Activated CD4-positive, alpha-beta T cell treated with anti-CD3 and anti-CD28 coated beads for 36 hours (primary cell): ENCODE measurements at regions not wholly inside any gene's neighbourhood (a gene's known extent, or its start where the extent isn't known, plus 50 kb on each side); places are given as distances from the start of the nearest gene placed in this dataset.
"Not testable (repeated sequence)": the region's sequence is repeated elsewhere in the genome, so short reads cannot be mapped to it uniquely, and the experiment has no call there.

Source experiments
- ATAC-seq: fragments of 200-7000 bp; cut with Tn5 transposase; one replicate; pipeline ENCODE4 v1.10.0; 2021; ENCODE audit warnings: mild to moderate bottlenecking, moderate library complexity
- CTCF ChIA-PET: fragments of 350-600 bp; sonication (Branson Sonifier 250); formaldehyde crosslinking; loops from one replicate; lab custom pipeline; 2021; ENCODE audit warnings: antibody characterized with exemption; lab: Charles Lee
- POLR2A ChIA-PET: fragments of 350-600 bp; sonication (Branson Sonifier 250); formaldehyde crosslinking; loops from one replicate; lab custom pipeline; 2021; ENCODE audit warnings: antibody characterized with exemption, inconsistent platforms; lab: Charles Lee
- DNase-seq: peaks from one replicate; pipeline ENCODE4 v3.0.0-alpha.2; 2020
- H3K27ac Mint-ChIP-seq: one replicate; pipeline ENCODE4 v1.8.0; 2021; ENCODE audit warnings: mixed read lengths
- H3K27me3 Mint-ChIP-seq: one replicate; pipeline ENCODE4 v1.8.0; 2021; ENCODE audit warnings: mixed read lengths
- H3K36me3 Mint-ChIP-seq: one replicate; pipeline ENCODE4 v1.8.0; 2021; ENCODE audit warnings: low read depth, mixed read lengths
- H3K4me1 Mint-ChIP-seq: one replicate; pipeline ENCODE4 v1.8.0; 2021; ENCODE audit warnings: mixed read lengths
- H3K4me3 Mint-ChIP-seq: one replicate; pipeline ENCODE4 v1.8.0; 2021; ENCODE audit warnings: mild to moderate bottlenecking, moderate library complexity, mixed read lengths
- H3K9me3 Mint-ChIP-seq: one replicate; pipeline ENCODE4 v1.8.0; 2021; ENCODE audit warnings: low read depth, mixed read lengths
- intact Hi-C, 2 experiments: fragments of 100-400 bp; cut with DNase I in 1 of 2; cut with micrococcal nuclease in 1 of 2; formaldehyde crosslinking; loops; one replicate each; pipeline versions ENCODE4 v1.14.2 to v1.15.1; 2022 to 2024; cut with DNase I, micrococcal nuclease

DNA sequence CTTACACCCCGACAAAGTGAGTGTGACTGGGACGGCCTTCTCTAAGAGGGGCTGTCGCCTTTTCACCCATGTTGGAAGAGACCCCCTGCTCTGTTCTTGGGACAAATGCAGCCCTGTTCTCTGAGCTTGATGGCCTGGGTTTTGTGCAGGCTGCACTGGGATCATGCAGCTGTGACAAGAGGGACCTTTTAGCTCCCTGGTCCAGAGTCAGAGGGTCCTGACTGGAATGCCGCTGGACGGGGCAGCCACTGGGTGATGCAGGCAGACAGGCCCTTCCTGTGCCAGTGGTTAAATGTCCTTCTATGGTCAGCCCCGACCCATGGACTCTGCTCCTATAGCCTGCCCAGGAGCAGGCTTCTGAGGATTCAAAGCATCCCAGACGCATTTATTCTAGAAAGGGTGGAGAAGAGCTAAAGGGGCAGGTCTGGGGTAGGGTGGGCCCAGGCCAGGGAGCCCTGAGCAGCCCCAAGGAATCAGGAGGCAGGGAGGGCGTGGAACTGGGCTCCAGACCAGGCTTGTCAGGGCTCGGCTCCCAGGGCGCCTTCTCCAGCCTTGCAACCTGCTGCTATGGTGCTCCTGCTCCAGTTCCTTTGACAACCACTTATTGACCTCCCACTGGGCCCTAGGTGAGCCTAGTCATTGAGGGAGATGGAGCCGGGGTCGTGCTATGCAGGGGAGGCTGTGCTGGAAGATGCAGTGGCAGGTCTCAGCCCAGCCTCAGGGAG lies 277.9 kb upstream of the HS6ST1 start:
- no peaks in the 10 kb centered on the region for H3K36me3 Mint-ChIP-seq
- intact Hi-C loops: no loop called here
- ATAC-seq (no peak), DNase-seq (no peak)
- H3K27me3 Mint-ChIP-seq: no peaks in the 10 kb centered on the region
- no peaks in the 10 kb centered on the region for H3K9me3 Mint-ChIP-seq
- H3K27ac Mint-ChIP-seq: no peak overlapping the region
- H3K4me1 Mint-ChIP-seq: no peaks in the 10 kb centered on the region
- ChIA-PET CTCF (no interaction called here), POLR2A (no interaction called here)
- no peak overlapping the region for H3K4me3 Mint-ChIP-seq

DNA sequence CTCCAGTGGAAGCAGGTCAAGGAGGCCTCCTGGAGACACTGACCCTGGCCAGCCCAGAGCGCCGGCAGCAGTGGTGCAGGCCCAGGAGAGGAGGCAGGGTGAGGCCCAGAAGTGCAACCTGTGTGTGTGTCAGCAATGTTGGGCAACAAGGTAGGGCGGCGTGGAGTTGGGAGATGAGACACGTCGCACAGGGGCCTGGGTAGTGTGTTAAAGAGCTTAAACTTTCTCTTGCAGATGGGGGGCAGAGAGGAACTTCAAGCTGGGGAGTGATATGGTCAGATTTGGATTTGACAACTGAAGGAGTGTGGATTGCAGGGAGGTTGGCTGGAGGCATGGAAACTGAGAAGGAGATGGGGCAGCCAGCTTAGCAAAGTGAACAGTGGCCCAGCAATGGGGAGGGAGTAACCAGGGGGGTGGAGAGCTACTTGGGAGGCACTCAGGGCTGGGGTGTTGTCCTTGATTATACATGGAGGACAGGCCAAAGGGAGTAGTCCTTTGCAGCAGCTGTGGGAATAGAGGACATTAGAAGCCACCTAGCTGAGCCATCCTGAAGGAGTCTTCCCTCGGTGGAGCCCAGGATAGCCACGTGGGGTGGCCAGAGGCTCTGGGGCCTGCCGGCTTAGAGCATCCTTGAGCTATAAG lies 278.6 kb upstream of the HS6ST1 start:
- no peaks in the 10 kb centered on the region for H3K9me3 Mint-ChIP-seq
- ChIA-PET CTCF (no interaction called here), POLR2A (no interaction called here)

DNA sequence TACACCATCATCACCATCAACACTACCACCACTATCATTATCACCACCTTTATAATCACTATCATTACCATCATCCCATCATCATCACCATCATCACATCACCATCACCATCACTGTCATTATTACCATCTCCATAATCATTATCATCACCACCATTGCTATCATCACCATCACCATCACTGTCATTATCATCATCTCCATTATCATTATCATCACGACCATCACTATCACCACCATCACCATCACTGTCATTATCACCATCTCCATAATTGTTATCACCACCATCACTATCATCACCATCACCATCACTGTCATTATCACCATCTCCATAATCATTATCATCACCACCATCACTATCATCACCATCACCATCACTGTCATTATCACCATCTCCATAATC lies 279.6 kb upstream of the HS6ST1 start:
- H3K4me3 Mint-ChIP-seq: not testable (repeated sequence)

More for the DNA sequence above, 278.6 kb upstream of the HS6ST1 start:
- Mint-ChIP-seq H3K36me3 (no peaks in the 10 kb centered on the region), H3K27me3 (no peaks in the 10 kb centered on the region), H3K4me3 (no peak overlapping the region), H3K4me1 (no peaks in the 10 kb centered on the region), H3K27ac (no peak overlapping the region)
- intact Hi-C loops: no loop called here
- DNase-seq (no peak), ATAC-seq (no peak)

DNA sequence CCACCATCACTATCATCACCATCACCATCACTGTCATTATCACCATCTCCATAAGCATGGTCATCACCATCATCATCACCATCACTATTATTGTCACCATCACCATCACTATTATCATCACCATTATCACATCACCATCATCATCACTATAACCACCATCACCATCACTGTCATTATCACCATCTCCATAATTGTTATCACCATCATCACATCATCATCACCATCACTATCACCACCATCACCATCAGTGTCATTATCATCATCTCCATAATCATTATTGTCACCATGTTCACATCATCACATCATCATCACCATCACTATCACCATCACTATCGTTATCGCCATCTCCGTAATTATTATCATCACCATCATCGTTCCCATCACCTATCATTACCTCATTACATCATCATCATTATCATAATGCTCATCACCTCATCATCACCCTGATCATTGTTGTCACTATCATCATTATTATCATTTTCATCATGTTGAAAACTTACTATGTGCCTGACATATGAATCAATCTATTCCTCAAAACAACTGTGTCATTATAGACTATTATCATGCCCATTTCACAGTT lies 280.3 kb upstream of the HS6ST1 start:
- ChIA-PET CTCF (no interaction called here), POLR2A (no interaction called here)
- no peak for DNase-seq
- H3K36me3 Mint-ChIP-seq: no peaks in the 10 kb centered on the region
- no peak overlapping the region for H3K4me3 Mint-ChIP-seq
- H3K27me3 Mint-ChIP-seq: no peaks in the 10 kb centered on the region
- no peaks in the 10 kb centered on the region for H3K9me3 Mint-ChIP-seq
- no peak overlapping the region for H3K27ac Mint-ChIP-seq
- intact Hi-C loops: no loop called here
- no peak for ATAC-seq
- no peaks in the 10 kb centered on the region for H3K4me1 Mint-ChIP-seq

More for the DNA sequence above, 279.6 kb upstream of the HS6ST1 start:
- H3K36me3 Mint-ChIP-seq, DNase-seq, ATAC-seq, CTCF ChIA-PET, H3K27ac Mint-ChIP-seq, POLR2A ChIA-PET, H3K9me3 Mint-ChIP-seq, H3K27me3 Mint-ChIP-seq, H3K4me1 Mint-ChIP-seq, intact Hi-C loops: not testable (repeated sequence)

DNA sequence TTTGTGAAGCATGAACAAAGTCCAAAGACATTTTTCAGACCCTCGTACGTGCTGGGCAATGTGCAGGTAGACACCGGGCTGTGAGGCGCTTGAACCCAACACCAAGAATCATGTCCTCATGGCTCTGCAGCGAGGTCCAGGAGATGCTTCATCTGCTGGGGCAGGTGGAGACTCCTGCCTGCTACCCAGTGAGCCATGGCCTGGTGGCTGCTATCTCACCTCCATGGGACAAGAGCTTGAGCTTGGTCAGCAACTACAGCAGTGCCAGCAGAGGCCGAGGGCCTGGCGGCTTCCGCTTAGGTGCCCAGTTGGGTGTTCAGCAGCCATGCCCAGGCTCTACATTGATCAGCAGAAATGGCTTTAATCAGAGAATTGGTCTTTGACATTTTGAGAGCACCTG lies 281.0 kb upstream of the HS6ST1 start:
- Mint-ChIP-seq H3K27me3 (no peaks in the 10 kb centered on the region), H3K27ac (no peak overlapping the region), H3K36me3 (no peaks in the 10 kb centered on the region), H3K4me3 (no peak overlapping the region), H3K4me1 (no peaks in the 10 kb centered on the region), H3K9me3 (no peaks in the 10 kb centered on the region)
- DNase-seq (no peak), ATAC-seq (no peak)
- CTCF ChIA-PET: interaction anchor here (0.6 kb wide), 1 partner anchor 64 kb away, joined by 3 read pairs; no protein-coding TSS in a partner anchor
- intact Hi-C loops: no loop called here
- POLR2A ChIA-PET: no interaction called here

DNA sequence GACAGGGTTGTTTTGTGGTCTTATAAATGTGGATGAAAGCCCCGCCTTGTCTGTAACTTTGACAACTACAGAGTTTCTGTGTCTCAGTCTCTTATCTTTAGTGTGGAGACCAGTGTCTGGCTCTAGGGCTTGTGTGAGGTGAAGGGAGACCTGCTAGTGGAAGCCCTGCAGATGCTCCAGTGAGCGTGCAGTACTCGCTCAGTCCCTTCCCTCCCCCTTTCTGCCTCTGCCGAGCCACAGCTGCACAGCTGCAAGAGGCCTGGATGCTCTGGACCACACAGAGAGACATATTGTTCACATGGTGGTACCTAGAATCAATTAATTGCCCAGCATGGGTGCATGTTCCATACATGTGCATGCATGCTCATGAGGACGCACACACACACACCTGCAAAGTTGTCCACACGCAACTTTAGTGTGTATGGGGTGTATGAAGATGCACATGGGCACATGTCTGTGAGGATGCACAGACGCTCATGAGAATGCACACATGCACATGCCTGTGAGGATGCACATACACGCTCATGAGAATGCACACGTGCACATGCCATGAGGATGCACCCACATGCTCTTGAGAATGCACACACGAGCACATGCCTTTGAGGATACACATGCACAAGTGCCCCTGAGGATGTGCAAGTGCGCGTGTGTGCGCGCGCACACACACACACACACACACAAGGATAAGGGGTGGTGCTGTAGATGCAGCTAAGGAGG lies 282.1 kb upstream of the HS6ST1 start:
- Mint-ChIP-seq H3K4me1 (no peaks in the 10 kb centered on the region), H3K36me3 (no peaks in the 10 kb centered on the region), H3K27me3 (no peaks in the 10 kb centered on the region), H3K4me3 (no peak overlapping the region), H3K9me3 (no peaks in the 10 kb centered on the region), H3K27ac (no peak overlapping the region)
- ATAC-seq: no peak
- no peak for DNase-seq
- POLR2A ChIA-PET: no interaction called here
- intact Hi-C loops: no loop called here
- CTCF ChIA-PET: interaction anchor here (0.6 kb wide), 1 partner anchor 140 kb away, joined by 3 read pairs; no protein-coding TSS in a partner anchor

DNA sequence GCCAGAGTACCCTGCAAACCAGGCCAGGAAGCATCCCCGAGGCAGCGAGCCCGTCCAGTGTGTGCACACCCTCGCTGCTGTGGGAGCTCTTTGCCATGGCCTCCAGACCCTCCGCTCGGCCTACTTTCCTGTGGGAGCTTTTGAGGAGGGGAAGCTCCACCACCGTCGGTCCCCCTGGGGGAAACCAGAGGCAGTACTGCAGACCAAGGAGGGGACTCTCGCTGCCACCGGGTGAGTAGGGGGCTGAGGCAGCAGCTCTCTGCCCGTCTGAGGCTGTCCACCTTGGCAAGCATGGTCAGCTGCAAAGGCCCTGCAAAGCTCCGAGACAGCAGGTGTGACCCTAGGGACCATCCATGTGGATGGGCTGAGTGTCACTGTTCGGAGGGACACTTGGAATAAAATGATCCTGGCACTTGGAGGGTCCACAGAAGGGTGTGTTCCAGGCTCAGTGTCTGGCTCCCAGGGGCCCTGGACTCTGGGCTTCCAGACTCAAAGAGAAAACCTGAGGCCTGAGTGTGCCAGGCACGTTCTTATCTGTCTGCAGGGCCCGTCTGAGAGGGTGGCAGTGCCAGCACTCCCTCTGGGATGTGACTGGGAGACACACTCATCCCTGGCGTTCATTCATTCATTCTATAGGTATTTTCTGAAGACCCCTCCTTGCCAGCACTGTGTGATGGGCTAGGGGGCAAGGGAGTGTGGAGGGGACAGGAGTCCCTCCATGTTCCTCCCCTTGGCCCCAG lies 282.8 kb upstream of the HS6ST1 start:
- Mint-ChIP-seq H3K27me3 (no peaks in the 10 kb centered on the region), H3K4me3 (no peak overlapping the region), H3K27ac (no peak overlapping the region), H3K9me3 (no peaks in the 10 kb centered on the region), H3K4me1 (no peaks in the 10 kb centered on the region), H3K36me3 (no peaks in the 10 kb centered on the region)
- ChIA-PET CTCF (interaction anchor here (0.6 kb wide), 1 partner anchor 139 kb away, joined by 3 read pairs; no protein-coding TSS in a partner anchor), POLR2A (no interaction called here)
- DNase-seq (no peak), ATAC-seq (no peak)
- intact Hi-C loops: no loop called here

DNA sequence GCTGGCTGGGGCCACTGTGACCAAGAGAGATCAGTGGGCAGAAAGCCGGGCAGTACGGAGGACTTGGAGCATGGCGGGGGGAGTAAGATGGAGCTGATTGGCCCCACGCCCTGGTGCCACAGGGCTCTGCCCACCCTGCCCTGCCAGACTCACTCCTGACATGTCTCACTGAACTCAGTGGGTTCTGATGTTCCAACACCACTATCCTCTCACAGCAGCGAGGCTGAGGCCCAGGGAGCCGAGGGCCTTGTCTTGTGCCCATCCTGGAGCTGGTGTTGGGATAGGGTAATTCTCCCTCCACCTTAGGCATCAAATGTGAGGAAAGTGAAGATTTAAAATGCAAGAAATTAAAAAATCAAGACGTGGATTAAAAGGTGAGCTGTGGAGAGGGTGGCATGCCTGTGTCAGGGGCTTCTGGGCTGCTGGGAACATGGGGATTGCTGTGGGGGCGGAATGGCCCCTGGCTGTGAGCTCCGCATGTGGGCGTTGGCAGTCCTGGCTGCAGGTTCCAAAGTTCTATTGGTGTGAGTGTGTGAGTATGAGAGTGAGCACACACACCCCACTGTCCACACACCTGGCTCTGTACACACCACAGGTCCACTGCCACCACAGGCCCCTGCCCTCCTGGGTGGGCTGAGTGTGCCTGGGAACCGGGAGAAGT lies 283.5 kb upstream of the HS6ST1 start:
- POLR2A ChIA-PET: no interaction called here
- H3K27me3 Mint-ChIP-seq: no peaks in the 10 kb centered on the region
- CTCF ChIA-PET: no interaction called here
- no peaks in the 10 kb centered on the region for H3K9me3 Mint-ChIP-seq
- DNase-seq (no peak), ATAC-seq (no peak)
- H3K36me3 Mint-ChIP-seq: no peaks in the 10 kb centered on the region
- no peak overlapping the region for H3K4me3 Mint-ChIP-seq
- H3K4me1 Mint-ChIP-seq: no peaks in the 10 kb centered on the region
- intact Hi-C loops: no loop called here
- no peak overlapping the region for H3K27ac Mint-ChIP-seq

DNA sequence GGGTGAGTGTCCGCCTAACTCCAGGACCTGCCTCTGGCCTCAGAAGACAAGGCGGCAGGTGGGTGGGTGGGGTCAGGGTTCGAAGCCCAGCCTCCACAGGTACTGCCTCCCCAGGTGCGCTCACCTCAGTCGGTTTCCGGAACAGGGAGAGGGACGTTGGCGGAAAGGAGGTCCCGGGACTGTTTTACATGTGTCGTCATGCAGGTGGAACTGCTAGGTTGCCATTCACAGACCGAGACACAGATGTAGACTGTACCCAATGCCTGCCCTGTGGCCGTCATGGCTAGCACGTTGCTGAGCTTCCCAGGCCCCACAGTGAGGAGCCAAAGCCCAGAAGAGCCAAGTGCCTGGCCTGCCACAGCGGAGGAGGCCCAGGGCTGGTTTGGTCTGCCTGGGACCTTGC lies 284.0 kb upstream of the HS6ST1 start:
- Mint-ChIP-seq H3K4me3 (no peak overlapping the region), H3K4me1 (no peaks in the 10 kb centered on the region), H3K27ac (no peak overlapping the region), H3K36me3 (no peaks in the 10 kb centered on the region), H3K9me3 (no peaks in the 10 kb centered on the region), H3K27me3 (no peaks in the 10 kb centered on the region)
- POLR2A ChIA-PET: no interaction called here
- intact Hi-C loops: no loop called here
- DNase-seq (no peak), ATAC-seq (no peak)
- CTCF ChIA-PET: no interaction called here

DNA sequence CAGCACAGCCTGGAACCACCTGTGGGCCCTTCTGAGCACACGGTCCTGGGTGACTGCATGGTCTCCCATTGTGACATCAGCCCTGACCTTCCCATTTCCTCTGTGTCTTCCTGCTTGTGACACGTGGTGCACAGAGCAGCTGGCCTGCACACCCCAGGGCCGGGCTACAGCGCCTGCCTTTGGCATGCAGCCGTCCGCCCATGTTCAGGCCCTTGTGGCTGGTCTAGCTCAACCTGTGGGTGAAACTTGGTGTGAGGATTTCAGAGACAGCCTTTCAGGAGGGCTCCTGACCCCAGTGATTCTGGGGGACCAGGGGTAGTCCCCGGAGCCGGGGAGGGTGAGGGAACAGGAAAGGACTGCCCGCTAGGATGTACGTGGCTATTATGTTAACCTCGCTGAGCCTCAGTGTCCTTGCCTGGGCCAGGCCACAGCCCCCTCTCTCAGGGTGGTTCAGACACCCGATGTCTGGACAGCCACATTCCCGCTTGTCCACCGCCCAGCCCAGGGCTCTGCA lies 284.8 kb upstream of the HS6ST1 start:
- no peak for ATAC-seq
- no peak for DNase-seq
- no peak overlapping the region for H3K4me3 Mint-ChIP-seq
- no peaks in the 10 kb centered on the region for H3K27me3 Mint-ChIP-seq
- no peaks in the 10 kb centered on the region for H3K4me1 Mint-ChIP-seq
- ChIA-PET POLR2A (no interaction called here), CTCF (interaction anchor here (0.6 kb wide), 1 partner anchor 133 kb away, joined by 3 read pairs; no protein-coding TSS in a partner anchor)
- H3K27ac Mint-ChIP-seq: no peak overlapping the region
- H3K36me3 Mint-ChIP-seq: no peaks in the 10 kb centered on the region
- intact Hi-C loops: no loop called here
- no peaks in the 10 kb centered on the region for H3K9me3 Mint-ChIP-seq
